GF-D8 (cell line): ENCODE measurements at regions not wholly inside any gene's neighbourhood (a gene's known extent, or its start where the extent isn't known, plus 50 kb on each side); places are given as distances from the start of the nearest gene placed in this dataset.

Experiments
- DNase-seq: peaks from one replicate; lab custom pipeline; 2025; lab: John Stamatoyannopoulos, UW

DNA sequence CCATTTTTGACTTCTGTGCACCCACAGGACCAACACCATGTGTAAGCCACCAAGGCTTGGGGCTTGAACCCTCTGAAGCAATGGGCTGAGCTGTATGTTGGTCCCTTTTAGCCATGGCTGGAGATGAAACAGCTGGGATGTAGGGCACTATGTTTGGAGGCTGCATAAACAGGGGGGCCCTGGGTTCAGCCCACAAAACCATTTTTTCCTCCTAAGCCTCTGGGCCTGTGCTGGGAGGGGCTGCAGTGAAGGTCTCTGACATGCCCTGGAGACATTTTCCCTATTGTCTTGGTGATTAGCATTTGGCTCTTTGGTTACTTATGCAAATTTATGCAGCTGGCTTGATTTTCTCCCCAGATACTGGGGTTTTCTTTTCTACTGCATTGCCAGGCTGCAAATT lies 144.9 kb downstream of the ZNF326 start:
- DNase-seq, result no peak

DNA sequence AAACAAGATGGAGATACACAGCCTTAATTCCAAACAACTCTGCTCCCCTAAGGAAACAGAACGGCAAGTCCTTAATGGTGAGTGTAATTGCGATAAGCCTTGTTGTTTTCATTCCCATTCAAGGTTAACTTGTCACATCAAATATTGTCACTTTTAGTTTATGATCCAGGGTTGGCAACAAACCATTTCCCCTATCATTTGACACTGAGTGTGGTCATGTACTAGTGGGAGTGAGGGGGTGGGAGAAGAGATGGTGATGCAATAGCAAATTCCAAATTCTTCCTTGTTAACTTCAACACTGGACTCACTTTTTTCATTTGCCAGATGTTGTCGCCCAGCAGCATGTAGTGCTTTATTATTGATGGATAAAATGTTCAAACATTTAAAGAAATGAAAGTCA lies 140.4 kb downstream of the ZNF326 start:
- no peak for DNase-seq

DNA sequence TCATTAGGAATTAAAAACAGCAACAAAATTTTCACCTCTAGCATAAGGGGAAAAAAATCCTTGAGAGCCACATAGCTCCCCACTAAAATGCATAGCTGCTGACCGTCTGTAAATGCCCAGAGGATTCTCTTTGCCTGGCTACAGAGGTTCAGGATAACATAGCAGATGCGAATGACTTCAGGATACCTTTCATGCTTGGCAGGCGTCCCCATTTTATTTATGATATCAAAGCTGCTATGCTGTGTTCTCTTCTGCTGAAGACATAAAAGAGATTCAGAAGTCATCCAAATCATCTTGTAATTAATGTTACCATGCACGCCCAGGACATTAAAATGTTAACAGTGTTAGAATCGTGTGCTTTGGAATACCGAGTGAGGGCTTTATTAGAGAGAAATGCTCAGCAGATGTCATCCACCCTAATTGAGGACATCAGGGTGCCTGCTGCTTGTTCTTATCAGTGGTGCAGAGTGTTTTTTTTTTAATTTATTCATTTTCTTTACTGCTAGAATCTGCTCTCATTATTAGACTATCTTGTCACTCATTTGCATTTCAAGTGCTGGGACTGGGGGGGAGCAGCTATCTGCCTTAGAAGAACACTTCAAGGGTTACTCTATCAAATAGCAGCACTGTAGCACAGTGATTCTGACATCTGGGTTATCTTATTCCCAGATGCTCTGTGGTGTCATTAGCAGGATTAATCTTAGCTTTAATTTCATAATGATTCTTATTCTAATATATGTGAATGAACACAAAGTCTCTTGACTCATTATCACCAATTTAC lies 139.5 kb downstream of the ZNF326 start:
- DNase-seq, result no peak

DNA sequence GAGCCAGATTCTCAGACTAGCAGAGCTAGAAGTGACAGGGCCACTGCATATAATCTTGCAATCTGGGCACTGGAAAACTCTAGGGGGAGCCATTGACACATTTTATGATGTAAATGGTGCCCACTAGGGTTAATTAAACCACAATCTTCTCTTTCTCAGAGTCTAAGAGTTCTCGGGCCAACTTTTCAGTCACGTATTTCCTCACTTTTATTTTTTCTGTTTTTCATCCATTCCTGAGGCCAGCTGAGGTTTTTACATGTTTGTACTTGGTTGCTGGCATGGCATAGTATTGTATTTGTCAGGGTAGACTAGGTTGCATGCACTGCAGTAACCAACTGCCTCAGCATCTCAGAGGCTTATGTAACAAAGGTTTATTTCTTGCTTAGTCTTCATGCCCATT lies 138.2 kb downstream of the ZNF326 start:
- no peak for DNase-seq

DNA sequence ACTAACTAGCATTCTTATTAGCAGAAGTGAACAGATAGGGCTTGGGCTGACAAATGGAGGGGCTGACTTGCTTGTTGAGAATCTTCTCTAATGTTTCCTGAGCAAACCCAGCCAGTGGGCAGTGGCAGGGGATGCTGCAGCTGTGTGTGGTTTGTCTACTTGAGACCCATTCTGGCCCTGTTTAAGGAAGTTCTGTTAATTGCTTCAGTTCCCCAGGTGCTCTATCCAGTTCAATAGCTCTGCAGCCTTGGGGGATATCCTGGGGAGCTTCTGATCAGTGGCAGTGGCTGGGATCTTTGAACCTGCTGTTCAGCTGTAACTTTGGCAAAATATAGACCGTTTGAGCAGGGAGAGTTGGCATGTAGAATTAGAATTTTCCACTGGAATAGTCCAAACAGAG lies 137.4 kb downstream of the ZNF326 start:
- no peak for DNase-seq

DNA sequence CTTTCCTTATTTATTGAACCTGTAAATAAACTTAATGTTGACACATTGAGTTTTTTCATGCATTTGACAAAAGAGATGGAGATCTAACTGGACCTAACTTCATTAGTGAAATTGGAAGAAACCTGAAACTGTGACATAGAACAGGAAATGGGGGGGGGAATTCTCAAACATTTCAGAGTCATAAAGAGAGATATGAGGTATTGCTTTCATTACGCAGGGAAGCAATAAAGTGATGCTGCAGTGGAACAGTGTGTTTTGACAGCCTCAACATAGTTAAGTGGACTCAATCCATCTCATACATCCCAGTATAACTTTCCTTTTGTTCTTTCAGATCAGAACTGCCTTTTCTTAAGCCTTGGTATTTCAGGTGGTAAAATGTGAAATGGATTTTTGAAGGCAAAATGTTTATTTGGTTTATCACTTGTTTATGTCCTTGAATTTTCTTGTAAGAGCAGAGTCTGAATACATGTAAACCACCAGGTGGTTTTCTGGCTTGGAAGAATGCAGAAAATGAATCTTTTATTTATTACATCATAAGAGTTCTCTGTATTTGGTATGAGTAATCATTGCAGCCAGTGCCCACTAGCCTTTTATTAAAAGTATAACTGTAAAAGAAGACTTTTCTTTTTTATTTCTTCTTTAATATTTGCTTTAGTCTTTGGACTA lies 132.5 kb downstream of the ZNF326 start:
- no peak for DNase-seq

DNA sequence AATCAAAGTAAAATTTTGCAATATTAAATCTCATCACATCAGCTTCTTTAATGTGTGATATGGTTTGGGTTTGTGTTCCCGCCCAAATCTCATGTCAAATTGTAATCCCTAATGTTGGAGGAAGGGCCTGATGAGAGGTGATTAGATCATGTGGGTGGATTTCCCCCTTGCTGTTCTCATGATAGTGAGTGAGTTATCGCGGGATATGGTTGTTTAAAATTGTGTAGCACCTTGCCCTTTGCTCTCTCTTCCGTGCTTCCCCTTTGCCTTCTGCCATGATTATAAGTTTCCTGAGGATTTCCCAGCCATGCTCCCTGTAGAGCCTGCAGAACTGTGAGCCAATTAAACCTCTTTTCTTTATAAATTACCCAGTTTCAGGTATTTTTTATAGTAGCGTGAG lies 131.9 kb downstream of the ZNF326 start:
- no peak for DNase-seq

DNA sequence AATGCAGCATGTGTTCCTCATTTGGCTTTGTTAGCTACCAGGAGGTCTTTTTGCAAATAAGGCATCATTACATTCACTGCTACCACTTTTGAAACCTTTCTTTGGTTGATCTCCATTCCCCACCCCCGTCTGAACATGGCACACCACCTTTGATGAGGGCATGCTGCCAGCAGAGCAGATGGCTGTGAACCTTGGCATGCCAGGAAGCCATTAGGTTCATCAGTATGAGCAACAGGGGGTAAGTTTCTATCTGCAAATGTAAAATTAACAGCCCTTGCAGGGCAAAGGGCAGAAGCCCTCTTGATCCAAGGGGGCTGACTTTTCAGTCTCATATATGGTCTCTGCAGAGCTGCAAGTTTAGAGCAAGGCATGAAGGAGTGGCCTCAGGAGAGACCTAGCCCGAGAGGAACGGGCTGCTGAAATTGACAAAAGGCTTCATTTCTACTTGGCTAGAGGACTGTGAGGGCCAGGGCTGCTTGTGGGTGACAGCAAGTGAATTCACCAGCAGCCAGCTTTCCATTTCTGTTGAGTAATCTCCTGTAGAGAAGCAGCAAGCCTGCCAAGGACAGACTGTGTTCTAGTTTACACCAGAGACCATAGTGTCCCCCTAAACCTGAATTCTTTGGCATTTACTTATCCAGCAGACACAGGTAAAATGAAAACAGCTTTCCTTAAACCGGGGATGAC lies 127.9 kb downstream of the ZNF326 start:
- no peak for DNase-seq

DNA sequence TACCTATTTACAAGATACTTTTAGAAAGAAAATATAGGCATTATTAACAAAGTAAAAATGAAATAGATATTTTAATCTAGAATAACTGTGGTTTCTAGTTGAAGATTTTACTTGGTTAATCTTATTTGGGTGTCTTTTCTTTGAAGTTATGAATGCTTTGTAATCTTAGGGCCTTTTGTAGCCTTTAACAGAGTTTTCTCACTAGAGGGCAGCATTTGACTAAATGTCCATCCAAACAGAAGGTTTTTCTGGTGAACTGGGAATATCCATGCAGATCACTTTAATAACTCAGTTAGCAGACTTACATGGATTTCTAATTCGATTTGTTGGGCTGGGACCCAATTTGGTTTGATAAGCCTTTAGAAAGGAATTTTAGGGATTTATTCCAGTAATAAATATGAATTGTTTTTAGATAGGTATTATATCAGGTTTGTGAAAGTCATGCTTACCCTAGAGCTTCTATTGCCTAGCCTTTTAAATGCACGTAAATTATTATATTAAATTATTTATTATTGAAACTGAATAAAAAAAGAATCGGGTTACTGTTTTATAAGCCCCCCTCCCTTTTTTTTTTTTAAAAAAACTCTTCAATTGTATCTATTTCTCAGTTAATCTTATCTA lies 119.7 kb downstream of the ZNF326 start:
- DNase-seq, result no peak

DNA sequence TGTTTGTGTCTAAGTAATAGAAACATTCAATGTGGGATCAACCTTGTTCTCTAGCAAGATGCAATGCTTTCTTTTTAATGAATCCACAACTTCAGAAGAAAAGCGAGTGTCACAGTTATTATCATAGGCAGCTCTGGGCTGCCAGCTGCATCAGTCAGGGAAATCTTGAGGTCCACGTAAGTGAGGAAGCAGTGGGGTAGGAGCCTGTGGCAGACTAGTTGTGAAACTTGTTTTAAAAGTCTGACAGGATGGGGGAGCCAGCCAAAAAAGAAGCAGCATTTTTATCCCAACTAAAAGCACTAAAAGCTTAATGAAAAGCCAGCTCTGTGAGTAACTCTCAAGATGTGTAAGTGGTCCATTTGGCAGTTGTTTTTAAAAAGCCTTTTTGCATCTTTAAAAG lies 113.1 kb downstream of the ZNF326 start:
- no peak for DNase-seq

DNA sequence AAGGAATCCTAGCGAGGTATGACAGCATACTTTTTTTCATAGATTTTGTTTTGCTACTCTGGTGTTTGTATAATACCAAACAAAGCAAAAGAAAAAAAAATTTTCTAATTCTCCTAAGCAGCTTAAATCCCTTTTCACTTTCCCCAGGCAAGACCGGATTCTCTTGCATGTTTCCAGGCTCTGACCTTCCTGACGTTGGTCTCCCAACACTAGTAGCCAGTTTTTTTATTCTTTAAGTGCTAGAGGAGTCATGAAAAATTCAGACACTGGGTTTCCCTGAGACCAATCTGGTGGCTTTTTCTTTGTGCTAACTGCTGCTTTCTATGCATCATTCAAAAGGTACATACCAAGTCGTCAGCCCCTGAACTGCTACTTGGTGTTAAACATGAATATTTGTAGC lies 111.4 kb downstream of the ZNF326 start:
- DNase-seq, result no peak

DNA sequence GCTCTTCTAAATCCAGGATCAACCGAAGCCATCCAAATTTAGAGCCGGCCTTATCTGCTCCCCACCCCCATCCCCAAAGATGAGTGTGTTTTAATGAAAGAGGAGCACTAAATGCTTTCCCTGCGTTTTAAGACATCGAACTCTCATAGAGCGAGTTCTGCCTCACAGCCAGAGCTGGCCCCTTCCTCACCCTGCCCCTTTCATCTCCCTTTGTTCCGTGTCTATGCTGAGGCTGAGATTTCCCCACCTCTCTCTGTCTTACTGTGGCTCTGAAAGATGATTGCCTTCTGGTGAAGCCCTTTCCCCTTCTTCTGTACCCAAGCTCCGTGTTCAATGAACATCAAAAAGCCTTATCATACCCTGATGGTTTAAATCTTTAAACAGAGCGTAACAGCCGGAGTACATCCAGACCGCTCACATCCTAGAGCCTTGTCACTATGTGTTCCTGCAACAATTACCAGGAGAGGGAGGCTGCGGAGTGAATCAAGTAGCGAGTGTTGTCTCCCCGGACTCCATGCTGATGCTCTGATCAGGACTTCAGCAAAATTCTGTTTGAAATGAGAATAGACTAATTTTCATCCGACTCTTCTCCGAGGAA lies 110.1 kb downstream of the ZNF326 start:
- no peak for DNase-seq

DNA sequence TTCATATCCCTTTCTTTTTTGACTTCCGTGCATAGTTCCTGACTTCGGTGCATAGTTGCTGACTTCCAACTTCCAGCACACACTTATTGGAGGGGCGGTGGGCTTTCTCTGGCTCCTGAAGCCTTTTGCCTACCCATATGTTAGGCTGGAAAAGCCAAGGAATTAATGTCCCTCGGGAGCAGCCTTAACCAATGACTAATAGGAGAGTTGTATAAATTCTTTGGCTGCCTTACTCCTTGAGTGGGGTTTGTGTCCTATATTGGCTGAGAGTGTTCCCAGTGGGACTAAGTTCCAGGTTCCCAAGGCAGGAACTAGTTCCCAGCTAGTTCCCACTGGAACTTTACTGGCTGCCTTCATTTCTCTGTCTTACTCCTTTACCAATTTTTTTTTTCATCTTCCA lies 105.7 kb downstream of the ZNF326 start:
- no peak for DNase-seq

DNA sequence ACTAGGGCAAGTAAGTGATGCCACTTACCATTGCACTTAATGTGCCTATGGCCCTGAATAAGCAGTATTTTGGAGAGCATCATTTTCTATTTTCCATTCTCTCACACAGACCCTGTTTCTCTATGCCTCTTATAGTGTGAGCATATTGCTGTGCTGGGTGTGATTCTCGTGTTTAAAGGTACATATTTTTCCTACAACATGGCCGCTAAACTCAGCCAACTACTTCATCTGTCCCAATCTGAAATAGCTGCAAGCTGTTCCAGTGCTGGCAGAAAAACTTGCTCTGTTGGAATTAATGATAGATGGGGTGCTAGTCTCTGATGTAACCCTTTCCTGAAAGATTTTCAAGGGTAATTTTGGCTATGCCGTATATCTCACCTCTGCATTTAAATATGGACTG lies 97.5 kb downstream of the ZNF326 start:
- no peak for DNase-seq
